Subcutaneous abdominal adipose tissue (tissue), 5 donors: ENCODE measurements at regions not wholly inside any gene's neighbourhood (a gene's known extent, or its start where the extent isn't known, plus 50 kb on each side); places are given as distances from the start of the nearest gene placed in this dataset.

ENCODE experiments used
- H3K27ac ChIP-seq: one replicate; pipeline ENCODE4 v1.7.0; 2013; ENCODE audit warnings: low read depth, mild to moderate bottlenecking, inconsistent platforms, low read length, moderate library complexity
- H3K27me3 ChIP-seq, 5 donors: one replicate each; pipeline ENCODE4 v1.7.0; 2013; ENCODE audit warnings: low read length in 5 of 5, inconsistent platforms in 1 of 5; ENCODE audit not compliant: control insufficient read depth in 5 of 5, insufficient read depth in 4 of 5
- H3K36me3 ChIP-seq, 5 donors: one replicate each; pipeline ENCODE4 v1.7.0; 2013; ENCODE audit warnings: low read length in 5 of 5; ENCODE audit not compliant: control insufficient read depth in 5 of 5, insufficient read depth in 5 of 5
- H3K4me1 ChIP-seq, 5 donors: one replicate each; pipeline ENCODE4 v1.7.0; 2013; ENCODE audit warnings: low read length in 5 of 5, mild to moderate bottlenecking in 3 of 5, moderate library complexity in 1 of 5; ENCODE audit not compliant: control insufficient read depth in 5 of 5, insufficient read depth in 5 of 5
- H3K4me3 ChIP-seq, 5 donors: one replicate each; pipeline ENCODE4 v1.7.0; 2013; ENCODE audit warnings: low read length in 5 of 5, low read depth in 1 of 5
- H3K9ac ChIP-seq, 5 donors: one replicate each; pipeline ENCODE4 v1.7.0; 2013; ENCODE audit warnings: low read length in 5 of 5, mild to moderate bottlenecking in 4 of 5, moderate library complexity in 3 of 5
- H3K9me3 ChIP-seq, 5 donors: one replicate each; pipeline ENCODE4 v1.7.0; 2013; ENCODE audit warnings: low read length in 5 of 5; ENCODE audit not compliant: control insufficient read depth in 5 of 5
- donor health status: healthy.
- donor health status: healthy.
- donor health status: healthy.
- donor health status: healthy.
- donor health status: healthy.

- Histone ChIP-seq H3K9ac (no peak overlapping the region), H3K36me3 (no peaks in the 10 kb centered on the region), H3K27me3 (no peaks in the 10 kb centered on the region), H3K4me3 (no peak overlapping the region), H3K9me3 (peaks cover 0 to 3% (median 0%) of the 10 kb centered on the region in 5 donors), H3K4me1 (no peaks in the 10 kb centered on the region), H3K27ac (no peak overlapping the region)
Measured at GRCh38 chr4:62871078-62871477, 1538.2 kb downstream of the TECRL start.

- H3K4me1 ChIP-seq, result no peaks in the 10 kb centered on the region
- H3K36me3 ChIP-seq, result no peaks in the 10 kb centered on the region
- H3K27me3 ChIP-seq, result no peaks in the 10 kb centered on the region
Measured at GRCh38 chr4:62870451-62870850, 1538.8 kb downstream of the TECRL start.

GRCh38 chr4:62865261-62865660, 1544.0 kb downstream of the TECRL start:
- Histone ChIP-seq H3K36me3 (no peaks in the 10 kb centered on the region), H3K4me1 (no peaks in the 10 kb centered on the region), H3K9me3 (no peaks in the 10 kb centered on the region), H3K4me3 (no peak overlapping the region), H3K27me3 (no peaks in the 10 kb centered on the region), H3K27ac (no peak overlapping the region), H3K9ac (no peak overlapping the region)

More at GRCh38 chr4:62870451-62870850, 1538.8 kb downstream of the TECRL start:
- Histone ChIP-seq H3K4me3 (no peak overlapping the region), H3K9ac (no peak overlapping the region), H3K9me3 (peaks cover 0 to 3% (median 0%) of the 10 kb centered on the region in 5 donors), H3K27ac (no peak overlapping the region)

- no peaks in the 10 kb centered on the region for H3K27me3 ChIP-seq
- H3K9ac ChIP-seq, result no peak overlapping the region
- H3K4me1 ChIP-seq, result no peaks in the 10 kb centered on the region
- H3K9me3 ChIP-seq, result no peaks in the 10 kb centered on the region
- no peak overlapping the region for H3K4me3 ChIP-seq
- H3K27ac ChIP-seq, result no peak overlapping the region
- no peaks in the 10 kb centered on the region for H3K36me3 ChIP-seq
Measured at GRCh38 chr4:62849696-62850095, 1559.6 kb downstream of the TECRL start.

- Histone ChIP-seq H3K36me3 (no peaks in the 10 kb centered on the region), H3K9me3 (peaks cover 0 to 4% (median 3%) of the 10 kb centered on the region in 5 donors), H3K27me3 (no peaks in the 10 kb centered on the region), H3K27ac (no peak overlapping the region), H3K4me3 (no peak overlapping the region), H3K4me1 (no peaks in the 10 kb centered on the region), H3K9ac (no peak overlapping the region)
Measured at GRCh38 chr4:62835631-62836030, 1573.6 kb downstream of the TECRL start.

- H3K27ac ChIP-seq, result no peak overlapping the region
- H3K4me3 ChIP-seq, result no peak overlapping the region
- no peak overlapping the region for H3K9ac ChIP-seq
- H3K27me3 ChIP-seq, result no peaks in the 10 kb centered on the region
- H3K36me3 ChIP-seq, result no peaks in the 10 kb centered on the region
- peaks cover 0 to 2% (median 0%) of the 10 kb centered on the region in 5 donors for H3K9me3 ChIP-seq
- no peaks in the 10 kb centered on the region for H3K4me1 ChIP-seq
Measured at GRCh38 chr4:62822306-62822705, 1586.9 kb downstream of the TECRL start.

- Histone ChIP-seq H3K4me1 (no peaks in the 10 kb centered on the region), H3K27ac (no peak overlapping the region), H3K9me3 (no peaks in the 10 kb centered on the region), H3K36me3 (no peaks in the 10 kb centered on the region), H3K9ac (no peak overlapping the region), H3K4me3 (no peak overlapping the region), H3K27me3 (no peaks in the 10 kb centered on the region)
Measured at GRCh38 chr4:62816566-62816965, 1592.7 kb downstream of the TECRL start.

- no peak overlapping the region for H3K9ac ChIP-seq
- H3K27ac ChIP-seq, result no peak overlapping the region
- H3K4me1 ChIP-seq, result no peaks in the 10 kb centered on the region
- no peak overlapping the region for H3K4me3 ChIP-seq
- no peaks in the 10 kb centered on the region for H3K9me3 ChIP-seq
- no peaks in the 10 kb centered on the region for H3K27me3 ChIP-seq
- no peaks in the 10 kb centered on the region for H3K36me3 ChIP-seq
Measured at GRCh38 chr4:62814510-62815047, 1594.7 kb downstream of the TECRL start.

- Histone ChIP-seq H3K4me1 (no peaks in the 10 kb centered on the region), H3K9ac (no peak overlapping the region), H3K9me3 (peaks cover 0 to 3% (median 0%) of the 10 kb centered on the region in 5 donors), H3K27ac (no peak overlapping the region), H3K36me3 (no peaks in the 10 kb centered on the region), H3K27me3 (no peaks in the 10 kb centered on the region), H3K4me3 (no peak overlapping the region)
Measured at GRCh38 chr4:62806816-62807215, 1602.4 kb downstream of the TECRL start.

GRCh38 chr4:62804075-62804474, 1603.9 kb downstream of the ADGRL3 start:
- Histone ChIP-seq H3K27ac (no peak overlapping the region), H3K27me3 (no peaks in the 10 kb centered on the region), H3K4me3 (no peak overlapping the region), H3K4me1 (no peaks in the 10 kb centered on the region), H3K36me3 (no peaks in the 10 kb centered on the region), H3K9me3 (peaks cover 0 to 3% (median 0%) of the 10 kb centered on the region in 5 donors), H3K9ac (no peak overlapping the region)

GRCh38 chr4:62797221-62797620, 1597.1 kb downstream of the ADGRL3 start:
- Histone ChIP-seq H3K4me1 (no peaks in the 10 kb centered on the region), H3K27me3 (no peaks in the 10 kb centered on the region), H3K27ac (no peak overlapping the region), H3K36me3 (no peaks in the 10 kb centered on the region), H3K9me3 (peaks cover 0 to 2% (median 0%) of the 10 kb centered on the region in 5 donors), H3K4me3 (no peak overlapping the region), H3K9ac (no peak overlapping the region)
